HG03025 (cell line): ENCODE measurements at regions not wholly inside any gene's neighbourhood (a gene's known extent, or its start where the extent isn't known, plus 50 kb on each side); places are given as distances from the start of the nearest gene placed in this dataset.
A peak's percentile ranks its signal among the peaks of the same experiment; 100 is the strongest.
"Not testable (repeated sequence)": the region's sequence is repeated elsewhere in the genome, so short reads cannot be mapped to it uniquely, and the experiment has no call there.

Experiments
- ATAC-seq: cut with Tn5 transposase; IDR thresholded peaks from one replicate; pipeline ENCODE4 v1.9.1; 2021; ENCODE audit warnings: mild to moderate bottlenecking, moderate library complexity; ENCODE audit not compliant: unreplicated experiment, low FRiP score

- ATAC-seq, result no peak
These were observed 230.3 kb downstream of the TFAP2A start for GRCh38 chr6:10184371-10185227.

DNA sequence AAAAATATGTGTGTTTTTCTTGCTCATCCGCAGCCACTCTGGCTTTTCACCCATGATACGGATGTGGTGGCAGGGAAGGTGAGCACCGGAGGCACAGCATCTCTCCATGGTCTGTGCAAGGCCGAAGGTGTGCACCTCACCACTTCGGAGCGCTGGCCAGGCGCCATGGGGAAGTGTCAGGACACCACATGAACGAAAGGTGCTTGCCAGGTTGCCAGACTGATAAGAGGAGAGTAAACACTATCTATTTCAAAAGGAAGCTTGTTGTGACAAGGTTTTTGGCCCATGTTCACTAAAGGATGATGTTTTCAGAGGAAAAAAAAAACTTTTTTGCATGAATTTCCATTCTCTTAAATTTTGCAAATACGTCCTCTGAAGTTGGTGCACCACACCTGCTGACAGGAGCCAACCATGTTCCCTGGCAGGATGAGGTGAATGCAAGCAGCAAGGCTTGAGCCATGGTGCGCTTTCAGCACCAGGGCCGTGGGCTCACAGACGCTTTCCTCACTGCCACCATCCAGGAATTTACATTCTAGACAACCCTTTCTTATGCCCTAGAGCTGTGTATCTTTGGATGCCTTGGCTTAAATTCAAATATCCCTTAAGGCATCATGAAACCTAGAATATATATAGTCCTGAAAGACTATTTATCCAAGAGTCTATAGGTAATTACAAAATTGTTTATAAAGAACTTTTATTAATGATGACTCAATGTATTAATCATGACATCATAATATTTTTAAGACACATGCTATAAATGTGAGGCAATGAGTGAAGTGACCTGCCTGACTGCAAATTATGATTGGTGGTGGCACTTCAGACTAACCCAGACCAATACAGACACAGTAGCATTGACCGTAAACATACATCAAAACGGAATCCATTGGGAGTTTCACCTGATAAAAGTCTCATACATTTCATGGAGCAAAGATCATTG lies 234.5 kb downstream of the TFAP2A start:
- no peak for ATAC-seq

GRCh38 chr6:10177704-10178103 lies 237.2 kb downstream of the TFAP2A start:
- ATAC-seq, result no peak

DNA sequence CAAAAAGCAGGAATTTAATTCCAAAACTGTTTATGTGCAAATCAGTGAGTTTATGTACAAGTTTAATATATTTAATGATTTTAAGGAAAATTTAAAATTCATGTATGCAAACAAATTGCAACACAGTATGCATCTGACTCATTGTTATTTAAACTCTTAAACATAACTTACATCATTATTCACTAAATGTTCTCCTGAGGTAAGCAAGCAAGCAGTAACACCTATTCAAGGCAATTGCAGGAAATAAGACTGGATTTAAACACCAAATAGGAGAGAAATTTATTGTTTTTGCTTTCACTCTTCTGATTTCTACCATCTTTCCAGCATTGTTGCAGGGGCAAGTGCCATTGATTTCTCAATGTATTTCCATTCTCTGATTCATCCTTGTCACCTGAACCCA lies 239.5 kb downstream of the TFAP2A start:
- no peak for ATAC-seq

DNA sequence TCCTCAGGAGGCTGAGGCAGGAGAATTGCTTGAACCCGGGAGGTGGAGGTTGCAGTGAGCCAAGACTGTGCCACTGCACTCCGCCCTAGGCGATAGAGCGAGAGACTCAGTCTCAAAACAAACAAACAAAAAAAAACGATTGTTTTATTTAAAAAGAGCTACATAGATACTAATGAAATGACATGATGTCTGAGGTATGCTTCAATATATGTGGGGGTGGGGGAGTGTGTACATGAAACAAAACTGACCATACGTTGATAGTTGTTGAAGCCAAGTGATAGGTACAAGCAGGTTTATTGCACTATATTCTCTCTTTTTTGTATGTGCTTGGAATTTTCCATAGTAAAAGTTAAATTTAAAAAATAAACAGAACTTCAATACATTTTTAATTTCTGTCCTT lies 240.1 kb downstream of the TFAP2A start:
- ATAC-seq, result no peak

GRCh38 chr6:10174056-10174455 lies 240.8 kb downstream of the TFAP2A start:
- ATAC-seq, result no peak

GRCh38 chr6:10171706-10172105 lies 243.2 kb downstream of the TFAP2A start:
- ATAC-seq, result not testable (repeated sequence)

GRCh38 chr6:10170816-10171215 lies 244.1 kb downstream of the TFAP2A start:
- no peak for ATAC-seq

GRCh38 chr6:10166031-10166430 lies 248.8 kb downstream of the TFAP2A start:
- ATAC-seq, result no peak

GRCh38 chr6:10163203-10163962 lies 251.5 kb downstream of the TFAP2A start:
- no peak for ATAC-seq

DNA sequence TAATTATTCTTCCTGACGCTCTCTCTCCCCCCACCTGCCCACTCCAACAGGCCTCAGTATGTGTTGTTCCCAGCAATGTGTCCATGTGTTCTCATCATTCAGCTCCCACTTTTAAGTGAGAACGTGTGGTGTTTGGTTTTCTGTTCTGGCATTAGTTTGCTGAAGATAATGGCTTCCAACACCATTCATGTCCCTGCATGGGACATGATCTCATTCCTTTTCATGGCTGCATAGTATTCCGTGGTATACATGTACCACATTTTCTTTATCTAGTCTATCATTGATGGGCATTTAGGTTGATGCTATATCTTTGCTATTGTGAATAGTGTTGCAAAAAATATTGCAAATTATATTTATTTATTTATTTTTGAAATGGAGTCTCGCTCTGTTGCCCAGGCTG lies 258.0 kb downstream of the TFAP2A start:
- ATAC-seq, result no peak

DNA sequence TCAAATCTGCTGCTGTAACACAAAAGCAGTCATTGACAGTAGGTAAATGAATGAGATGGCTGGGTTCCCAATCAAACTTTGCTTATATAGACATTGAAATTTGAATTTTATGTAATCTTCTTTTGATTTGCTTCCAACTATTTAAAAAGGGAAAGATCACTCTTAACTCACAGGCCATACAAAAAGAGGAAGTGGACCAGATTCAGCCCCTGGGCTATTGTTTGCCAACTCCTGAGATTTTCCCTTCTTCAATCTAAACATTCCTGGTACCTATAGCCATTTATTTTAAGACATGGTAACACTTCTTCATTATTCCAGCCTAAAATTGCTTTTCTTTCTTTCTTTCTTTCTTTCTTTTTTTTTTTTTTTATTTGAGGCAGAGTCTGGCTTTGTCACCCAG lies 260.6 kb downstream of the TFAP2A start:
- no peak for ATAC-seq

DNA sequence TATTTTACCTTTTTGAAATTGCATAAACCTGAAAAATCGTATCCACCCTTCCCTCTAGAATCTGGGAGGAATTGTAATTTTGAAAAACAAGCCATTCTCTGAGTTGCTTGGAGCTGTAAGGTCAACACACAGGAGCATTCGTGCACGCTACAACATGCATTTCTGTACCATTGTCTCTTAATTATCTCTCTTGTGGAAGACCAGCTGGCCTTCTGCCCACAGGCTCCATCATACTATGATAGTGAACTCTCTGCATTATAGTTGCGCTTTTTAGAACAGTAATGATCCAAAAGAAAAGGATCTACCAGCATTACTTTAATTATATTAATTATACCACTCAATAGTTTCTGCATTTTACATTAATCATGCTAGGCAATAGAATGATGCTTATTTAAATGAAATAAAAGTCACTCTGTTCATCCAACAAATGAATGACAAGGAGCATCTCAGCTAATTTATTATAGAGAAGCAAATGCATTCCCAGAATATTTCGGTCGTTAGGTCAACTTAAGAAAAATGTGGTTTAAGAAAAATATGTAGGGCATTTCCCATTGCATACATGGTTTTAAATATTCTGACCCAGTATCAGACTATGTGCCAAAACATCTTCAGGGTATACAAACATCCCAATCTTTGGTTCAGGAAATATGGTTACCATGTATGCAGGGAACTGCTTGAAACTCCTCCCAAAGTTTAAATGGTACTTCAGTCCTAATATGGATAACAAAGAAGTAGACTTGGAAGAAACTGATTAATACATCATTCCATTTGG lies 263.5 kb downstream of the TFAP2A start:
- ATAC-seq, result no peak

DNA sequence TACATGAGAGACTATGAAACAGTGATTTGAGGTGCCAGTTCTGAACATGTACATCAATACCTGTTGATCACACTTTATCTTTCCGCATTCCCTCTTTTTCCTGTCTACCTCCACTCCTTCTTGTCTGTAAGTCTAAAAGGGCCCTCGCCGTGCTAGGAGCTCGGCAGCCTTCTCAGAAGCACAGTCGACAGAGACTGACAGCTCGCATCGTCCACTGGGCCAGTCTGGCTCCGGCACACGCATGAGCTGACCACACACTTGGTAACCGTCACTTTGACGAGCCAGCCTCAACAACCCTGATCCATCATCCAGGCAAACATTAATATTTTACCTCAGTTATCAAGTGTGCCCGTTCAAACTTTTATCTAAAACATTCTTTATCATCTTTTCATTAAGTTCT lies 265.3 kb downstream of the TFAP2A start:
- ATAC-seq, result no peak

DNA sequence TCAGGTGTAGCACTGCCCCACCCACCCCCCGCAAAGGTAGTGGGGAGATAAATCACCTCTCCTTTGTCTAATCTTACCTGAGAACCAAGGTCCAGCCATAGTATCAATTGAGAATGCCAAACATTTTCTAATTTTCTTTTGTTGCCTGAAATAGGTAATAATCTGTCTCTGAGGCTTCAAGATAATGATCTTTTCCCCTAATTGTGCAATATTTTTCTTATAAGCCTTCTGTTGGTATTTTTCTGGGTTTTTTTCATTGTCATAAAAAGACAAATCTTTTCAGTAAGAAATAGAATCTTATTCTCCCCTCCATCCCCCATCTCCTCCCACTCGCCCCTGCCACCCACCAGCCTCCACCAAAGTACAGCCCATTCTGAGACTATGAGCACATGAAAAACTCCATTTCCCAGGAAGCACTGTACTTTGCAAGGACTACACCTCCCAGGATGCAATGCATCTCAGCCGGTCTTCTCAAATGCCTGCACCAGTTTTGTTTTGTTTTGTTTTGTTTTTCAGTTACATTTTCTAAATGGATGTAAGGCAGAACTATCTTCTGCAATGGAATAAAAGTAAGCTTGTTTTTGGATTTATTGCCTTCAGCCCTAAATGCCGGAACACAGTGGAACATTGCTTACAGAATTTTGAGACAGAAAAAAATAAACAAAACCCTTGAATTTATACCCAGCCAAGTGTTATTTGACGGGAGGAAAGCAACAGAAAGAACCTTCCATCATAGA lies 268.0 kb downstream of the TFAP2A start:
- peak; percentile 99 for ATAC-seq

DNA sequence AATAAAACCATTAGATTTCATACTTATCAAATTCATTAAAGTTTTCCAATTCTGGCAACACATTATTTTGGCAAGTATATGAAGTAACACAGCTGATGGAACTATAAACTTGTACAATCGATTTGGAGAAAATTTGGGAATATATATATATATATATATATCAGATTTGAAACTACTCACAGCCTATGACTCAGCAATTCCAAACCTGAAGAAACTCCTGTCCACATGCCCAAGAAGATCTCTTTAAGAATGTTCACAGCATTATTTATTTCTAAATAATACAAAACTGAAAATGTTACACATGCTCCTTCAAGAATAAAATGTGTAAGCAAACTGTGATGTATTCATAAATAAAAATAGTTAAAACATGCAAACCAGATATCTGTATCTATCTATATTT lies 270.1 kb downstream of the TFAP2A start:
- ATAC-seq, result no peak

DNA sequence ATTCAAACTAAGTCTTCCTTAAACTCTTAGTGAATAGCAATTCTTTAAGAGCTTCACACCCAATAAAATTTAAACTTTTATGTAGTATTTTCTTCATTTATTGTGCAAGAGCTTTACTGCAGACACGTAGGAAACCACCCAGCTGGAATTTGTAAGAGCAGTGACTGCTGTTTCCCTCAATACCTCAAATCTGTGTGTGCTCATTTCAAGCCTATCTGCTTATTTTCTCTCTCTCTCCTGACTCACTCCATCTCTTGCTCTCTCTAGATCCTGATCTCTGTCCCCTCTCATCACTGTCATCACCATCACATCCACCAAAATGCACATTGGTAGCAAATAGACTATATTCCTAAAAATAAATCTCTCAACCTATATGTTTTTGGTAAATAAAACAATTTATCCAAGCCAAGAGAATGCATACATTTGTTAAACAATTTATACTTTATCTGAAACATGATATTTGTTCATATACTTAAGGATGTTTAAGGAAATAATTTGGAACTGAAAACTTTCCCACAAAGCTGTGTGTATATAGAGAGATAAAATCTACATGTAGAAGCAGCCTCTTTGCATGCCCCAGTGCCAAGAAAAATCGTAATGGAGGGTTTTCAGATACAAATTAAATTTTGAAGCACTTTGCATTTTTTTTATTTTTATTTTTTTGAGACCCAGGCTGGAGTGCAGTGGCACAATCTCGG lies 273.0 kb downstream of the TFAP2A start:
- ATAC-seq, result no peak

DNA sequence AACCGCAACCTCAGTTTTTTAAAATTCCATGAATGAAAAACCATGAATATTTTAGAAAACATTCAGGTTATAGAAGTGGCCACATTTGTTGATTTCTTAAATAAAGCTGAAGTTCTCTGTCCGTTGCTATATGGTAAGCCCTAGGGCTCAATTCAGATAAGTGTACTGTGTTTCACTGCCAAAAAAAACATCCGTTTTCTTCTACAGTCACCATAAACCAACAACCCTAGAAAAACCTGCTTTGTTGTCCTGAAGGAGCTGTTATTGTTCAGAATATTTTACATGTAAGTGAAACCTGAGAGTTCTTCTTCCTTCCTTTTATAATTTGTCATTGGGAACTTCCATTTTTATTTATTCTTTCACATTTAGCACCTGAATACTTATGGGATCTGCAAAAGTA lies 274.1 kb downstream of the TFAP2A start:
- ATAC-seq, result no peak

DNA sequence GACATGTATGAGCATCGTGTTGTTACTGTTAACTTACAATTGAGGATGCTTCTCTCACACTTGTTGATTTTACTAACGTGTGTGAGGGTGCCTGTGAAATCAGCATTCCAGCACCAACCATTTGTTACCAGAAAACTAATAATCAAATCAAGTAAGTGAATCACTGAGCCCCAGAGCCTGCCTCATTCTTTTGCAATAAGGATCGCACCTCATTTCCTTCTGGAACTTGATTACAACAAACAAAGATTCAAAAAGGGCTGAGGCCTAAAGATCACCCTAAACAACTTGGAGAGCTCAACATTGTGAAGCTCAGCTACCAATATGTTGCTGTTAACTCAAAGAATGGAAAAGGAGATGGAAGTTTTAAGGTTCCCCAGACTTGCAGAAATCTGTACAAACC lies 274.7 kb downstream of the TFAP2A start:
- ATAC-seq, result no peak
